HCT116 (cell line): ENCODE measurements at regions not wholly inside any gene's neighbourhood (a gene's known extent, or its start where the extent isn't known, plus 50 kb on each side); places are given as distances from the start of the nearest gene placed in this dataset.

ENCODE experiments used
- ATAC-seq: fragments of 200-7000 bp; cut with Tn5 transposase; 2 replicates; pipeline ENCODE4 v1.9.1; 2020; ENCODE audit warnings: mild to moderate bottlenecking, moderate library complexity
- BruUV-seq: library from RNA; stranded (reverse); fragments of 400-500 nt; replicated peaks from 2 replicates; lab custom pipeline; 2021; lab: Mats Ljungman, UMichigan
- CTCF ChIA-PET: fragments of 300-600 bp; sonication (Branson Sonifier 250); formaldehyde crosslinking; loops from one replicate; lab custom pipeline; 2021; ENCODE audit warnings: antibody characterized with exemption; lab: Charles Lee
- POLR2A ChIA-PET: fragments of 300-600, 350-600 bp; sonication (Branson Sonifier 250); formaldehyde crosslinking; loops from one replicate; lab custom pipeline; 2021; ENCODE audit warnings: antibody characterized with exemption; lab: Charles Lee
- RAD21 ChIA-PET, 2 experiments: fragments of 300-600 bp; sonication (Branson Sonifier 250); formaldehyde crosslinking; loops; one replicate each; lab custom pipeline; 2023; ENCODE audit warnings: low total read pairs in 2 of 2; ENCODE audit not compliant: uncharacterized antibody in 2 of 2, unreplicated experiment in 2 of 2, low non-redundant PET in 1 of 2; lab: Charles Lee
- DNase-seq: peaks from one replicate; pipeline ENCODE4 v3.0.0-alpha.2; 2010; ENCODE audit warnings: low read depth, low spot score
- H2AFZ ChIP-seq: fragments of 200-600 bp; shearing (Covaris generic), sonication (generic); 2 replicates; pipeline ENCODE4 v1.6.1; 2017; ENCODE audit warnings: low read depth, mixed run types, mixed read lengths, antibody characterized with exemption, low read length; ENCODE audit not compliant: poor library complexity, severe bottlenecking
- H3K27ac ChIP-seq: 2 replicates; pipeline ENCODE4 v1.5.1; 2012; ENCODE audit warnings: low read depth, low read length
- H3K27me3 ChIP-seq: fragments of 200-600 bp; sonication (generic); 2 replicates; pipeline ENCODE4 v1.6.1; 2016; ENCODE audit warnings: mixed run types, low read length, mixed read lengths; ENCODE audit not compliant: insufficient read depth
- H3K36me3 ChIP-seq, 2 experiments: fragments of 200-500 bp in 1 of 2; fragments of 200-600 bp in 1 of 2; sonication (Bioruptor generic) in 1 of 2; sonication (generic) in 1 of 2; 2 replicates each; pipeline versions ENCODE4 v1.5.1 to v1.6.1; 2014 to 2016; ENCODE audit warnings: low read length in 2 of 2, inconsistent platforms in 1 of 2, mixed read lengths in 1 of 2, mixed run types in 1 of 2; ENCODE audit not compliant: insufficient read depth in 2 of 2, control insufficient read depth in 1 of 2
- H3K4me1 ChIP-seq, 2 experiments: fragments of 200-600 bp in 1 of 2; sonication (generic) in 1 of 2; 2 replicates each; pipeline versions ENCODE4 v1.5.1 to v1.6.1; 2012 to 2017; ENCODE audit warnings: low read length in 2 of 2, inconsistent platforms in 1 of 2, mild to moderate bottlenecking in 1 of 2, mixed read lengths in 1 of 2, mixed run types in 1 of 2, moderate library complexity in 1 of 2; ENCODE audit not compliant: insufficient read depth in 2 of 2, control insufficient read depth in 1 of 2
- H3K4me2 ChIP-seq: fragments of 200-600 bp; sonication (generic); 2 replicates; pipeline ENCODE4 v1.6.1; 2017; ENCODE audit warnings: mixed run types, low read length, mixed read lengths
- H3K4me3 ChIP-seq, 2 experiments: fragments of 200-600 bp in 1 of 2; sonication (generic) in 1 of 2; replicated peaks in 1 of 2; 2 replicates each; pipeline ENCODE4 v1.5.1; 2011 to 2016; ENCODE audit warnings: low read length in 2 of 2, control low read depth in 1 of 2, low read depth in 1 of 2, mild to moderate bottlenecking in 1 of 2, mixed read lengths in 1 of 2, mixed run types in 1 of 2
- H3K79me2 ChIP-seq: fragments of 200-600 bp; sonication (generic); 2 replicates; pipeline ENCODE4 v1.6.1; 2017; ENCODE audit warnings: mild to moderate bottlenecking, mixed run types, low read length, moderate library complexity, mixed read lengths; ENCODE audit not compliant: insufficient read depth
- H3K9ac ChIP-seq: fragments of 200-600 bp; sonication (generic); 2 replicates; pipeline ENCODE4 v1.6.1; 2016; ENCODE audit warnings: low read length, mixed read lengths
- H3K9me2 ChIP-seq: fragments of 200-600 bp; sonication (generic), shearing (Covaris generic); 2 replicates; pipeline ENCODE4 v1.6.1; 2017; ENCODE audit warnings: mixed run types, mild to moderate bottlenecking, moderate library complexity; ENCODE audit not compliant: insufficient read depth
- H3K9me3 ChIP-seq, 2 experiments: fragments of 200-500 bp in 1 of 2; fragments of 200-600 bp in 1 of 2; sonication (Bioruptor generic) in 1 of 2; sonication (generic) in 1 of 2; 2 replicates each; pipeline ENCODE4 v1.6.1; 2014 to 2017; ENCODE audit warnings: low read length in 2 of 2, mixed read lengths in 2 of 2, inconsistent platforms in 1 of 2, low read depth in 1 of 2, mild to moderate bottlenecking in 1 of 2, mixed run types in 1 of 2, moderate library complexity in 1 of 2; ENCODE audit not compliant: control insufficient read depth in 1 of 2, insufficient read depth in 1 of 2
- H4K20me1 ChIP-seq: fragments of 200-600 bp; sonication (generic), shearing (Covaris generic); 2 replicates; pipeline ENCODE4 v1.6.1; 2017; ENCODE audit warnings: mixed run types, mild to moderate bottlenecking, moderate library complexity; ENCODE audit not compliant: insufficient read depth
- CBX3 ChIP-seq: IDR thresholded peaks from 2 replicates; pipeline ENCODE4 v1.6.1; 2012; ENCODE audit warnings: low read depth
- CEBPB ChIP-seq: IDR thresholded peaks from 2 replicates; pipeline ENCODE4 v1.6.1; 2012; ENCODE audit warnings: low read depth
- EGR1 ChIP-seq: IDR thresholded peaks from 2 replicates; pipeline ENCODE4 v1.6.1; 2012; ENCODE audit warnings: low read depth
- ELF1 ChIP-seq: IDR thresholded peaks from 2 replicates; pipeline ENCODE4 v1.6.1; 2012; ENCODE audit warnings: low read depth, borderline replicate concordance
- EZH2 ChIP-seq: fragments of 200-600 bp; sonication (generic); IDR thresholded peaks from 2 replicates; pipeline ENCODE4 v1.6.1; 2017; ENCODE audit warnings: antibody characterized with exemption, mixed run types
- EZH2phosphoT487 ChIP-seq: fragments of 200-600 bp; IDR thresholded peaks from 2 replicates; pipeline ENCODE4 v1.6.1; 2018; ENCODE audit warnings: antibody characterized with exemption, borderline replicate concordance
- FOSL1 ChIP-seq: IDR thresholded peaks from 2 replicates; pipeline ENCODE4 v1.6.1; 2012; ENCODE audit warnings: low read depth
- POLR2AphosphoS5 ChIP-seq: IDR thresholded peaks from 2 replicates; pipeline ENCODE4 v1.6.1; 2011; ENCODE audit warnings: mild to moderate bottlenecking, low read depth, low read length, moderate library complexity
- SP1 ChIP-seq: IDR thresholded peaks from 2 replicates; pipeline ENCODE4 v1.6.1; 2012; ENCODE audit warnings: low read depth
- SRF ChIP-seq: IDR thresholded peaks from 2 replicates; pipeline ENCODE4 v1.6.1; 2012; ENCODE audit warnings: low read depth
- TCF7L2 ChIP-seq: IDR thresholded peaks from 2 replicates; pipeline ENCODE4 v1.7.0; 2011; ENCODE audit warnings: borderline replicate concordance, inconsistent platforms; ENCODE audit not compliant: insufficient read depth, insufficient read length; ENCODE audit errors: extremely low read depth
- YY1 ChIP-seq: IDR thresholded peaks from 2 replicates; pipeline ENCODE4 v1.6.1; 2011; ENCODE audit warnings: low read length, low read depth, moderate library complexity, mild to moderate bottlenecking; ENCODE audit not compliant: insufficient replicate concordance; ENCODE audit errors: extremely low read depth
- ZFX ChIP-seq: fragments of 450-650 bp; IDR thresholded peaks from 2 replicates; pipeline ENCODE4 v1.6.1; 2017
- ZNF274 ChIP-seq: fragments of 200-500 bp; sonication (Bioruptor generic); IDR thresholded peaks from 2 replicates; pipeline ENCODE4 v1.6.1; 2014; ENCODE audit warnings: mild to moderate bottlenecking, low read depth, low read length, inconsistent platforms
- intact Hi-C: fragments of 100-400 bp; cut with micrococcal nuclease; formaldehyde crosslinking; loops from 2 replicates; pipeline ENCODE4 v1.10.0; 2022
- TF ChIP-seq, protein P1 (sequence below): IDR thresholded peaks from 2 replicates; pipeline ENCODE4 v1.6.1; 2012
- TF ChIP-seq, protein P2 (sequence below), 3 experiments: fragments of 200-600 bp in 1 of 3; sonication (generic) in 1 of 3; IDR thresholded peaks in 2 of 3; conservative IDR thresholded peaks in 1 of 3; 2 replicates each; pipeline ENCODE4 v1.5.1; 2012 to 2017; ENCODE audit warnings: low read depth in 2 of 3, low read length in 2 of 3, antibody characterized with exemption in 1 of 3, borderline replicate concordance in 1 of 3, control low read depth in 1 of 3, mild to moderate bottlenecking in 1 of 3, mixed read lengths in 1 of 3, mixed run types in 1 of 3, moderate library complexity in 1 of 3; ENCODE audit not compliant: insufficient read depth in 1 of 3
- TF ChIP-seq, protein P3 (sequence below): IDR thresholded peaks from 2 replicates; pipeline ENCODE4 v1.6.1; 2012; ENCODE audit warnings: low read depth

DNA sequence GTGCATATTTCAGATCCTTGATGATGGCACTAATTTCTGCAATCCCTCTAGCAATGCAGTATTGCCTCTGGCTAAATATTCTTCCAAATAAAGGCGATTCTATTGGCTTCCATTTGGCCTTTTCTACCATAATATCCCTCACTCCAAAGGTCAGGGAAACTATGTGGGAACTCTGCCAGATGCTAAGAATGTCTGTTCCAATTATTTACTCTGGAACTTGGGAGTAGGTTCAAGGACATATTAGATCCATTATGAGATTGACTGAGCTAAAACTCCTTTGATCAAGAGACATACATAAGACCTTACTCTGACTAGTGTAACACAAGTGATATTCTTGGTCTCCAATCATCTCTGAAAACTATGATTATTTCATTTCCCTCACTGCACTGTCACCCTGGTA, 674.5 kb upstream of the NECTIN3 start:
- H3K4me2 ChIP-seq, result no peak overlapping the region
- ChIA-PET RAD21 (no interaction called here), CTCF (no interaction called here), POLR2A (no interaction called here)
- H3K36me3 ChIP-seq, result no peaks in the 10 kb centered on the region
- no peaks in the 10 kb centered on the region for H4K20me1 ChIP-seq
- H3K27ac ChIP-seq, result no peak overlapping the region
- H3K4me3 ChIP-seq, result no peak overlapping the region
- no peak overlapping the region for H2AFZ ChIP-seq
- no peak for ATAC-seq
- peaks cover 0 to 2% of the 10 kb centered on the region in 2 experiments; a peak in 1 of 4 replicates for H3K4me1 ChIP-seq
- H3K9ac ChIP-seq, result no peak overlapping the region
- BruUV-seq, result no TSS peak
- intact Hi-C loops, result no loop called here
- TF ChIP-seq CBX3 (no peak), ELF1 (no peak), EZH2 (no peak), ZFX (no peak), EZH2phosphoT487 (no peak), EGR1 (no peak)
- TF ChIP-seq, protein P1, sequence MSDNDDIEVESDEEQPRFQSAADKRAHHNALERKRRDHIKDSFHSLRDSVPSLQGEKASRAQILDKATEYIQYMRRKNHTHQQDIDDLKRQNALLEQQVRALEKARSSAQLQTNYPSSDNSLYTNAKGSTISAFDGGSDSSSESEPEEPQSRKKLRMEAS, result no peak
- no peaks in the 10 kb centered on the region for H3K27me3 ChIP-seq
- no peaks in the 10 kb centered on the region for H3K9me2 ChIP-seq
- H3K9me3 ChIP-seq, result no peaks in the 10 kb centered on the region
- no peak for DNase-seq
- H3K79me2 ChIP-seq, result no peaks in the 10 kb centered on the region

DNA sequence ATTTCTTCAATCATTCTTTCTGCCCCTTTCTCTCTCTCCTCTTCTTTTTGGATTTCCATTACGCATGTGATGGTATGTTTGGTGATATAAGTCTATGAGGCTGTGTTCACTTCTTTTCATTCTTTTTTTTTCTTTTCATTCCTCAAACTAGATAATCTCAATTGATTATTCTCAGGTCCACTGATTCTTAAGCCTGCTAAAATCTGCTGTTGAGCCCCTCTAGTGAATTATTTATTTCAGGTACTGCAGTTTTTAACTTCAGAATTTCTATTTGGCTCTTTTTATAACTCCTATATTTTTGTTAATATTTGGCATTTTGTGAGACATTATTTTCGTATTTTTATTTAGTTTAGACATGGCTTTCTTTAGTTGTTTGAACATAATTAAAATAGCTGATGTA, 671.3 kb upstream of the NECTIN3 start:
- no peak overlapping the region for H3K4me3 ChIP-seq
- no peaks in the 10 kb centered on the region for H3K27me3 ChIP-seq
- intact Hi-C loops, result no loop called here
- ATAC-seq (no peak), DNase-seq (no peak)
- no peaks in the 10 kb centered on the region for H3K9me3 ChIP-seq
- peaks cover 0 to 2% of the 10 kb centered on the region in 2 experiments; a peak in 1 of 4 replicates for H3K4me1 ChIP-seq
- BruUV-seq, result no TSS peak
- no peaks in the 10 kb centered on the region for H3K36me3 ChIP-seq
- no peaks in the 10 kb centered on the region for H3K79me2 ChIP-seq
- H3K4me2 ChIP-seq, result no peak overlapping the region
- H3K27ac ChIP-seq, result no peak overlapping the region
- POLR2A ChIA-PET, result no interaction called here
- no peaks in the 10 kb centered on the region for H4K20me1 ChIP-seq
- no peaks in the 10 kb centered on the region for H3K9me2 ChIP-seq
- CTCF ChIA-PET, result no interaction called here
- no peak overlapping the region for H2AFZ ChIP-seq
- no peak overlapping the region for H3K9ac ChIP-seq
- RAD21 ChIA-PET, result no interaction called here
- TF ChIP-seq CEBPB, result no peak
- no peak for TF ChIP-seq CBX3
- TF ChIP-seq, protein P2, sequence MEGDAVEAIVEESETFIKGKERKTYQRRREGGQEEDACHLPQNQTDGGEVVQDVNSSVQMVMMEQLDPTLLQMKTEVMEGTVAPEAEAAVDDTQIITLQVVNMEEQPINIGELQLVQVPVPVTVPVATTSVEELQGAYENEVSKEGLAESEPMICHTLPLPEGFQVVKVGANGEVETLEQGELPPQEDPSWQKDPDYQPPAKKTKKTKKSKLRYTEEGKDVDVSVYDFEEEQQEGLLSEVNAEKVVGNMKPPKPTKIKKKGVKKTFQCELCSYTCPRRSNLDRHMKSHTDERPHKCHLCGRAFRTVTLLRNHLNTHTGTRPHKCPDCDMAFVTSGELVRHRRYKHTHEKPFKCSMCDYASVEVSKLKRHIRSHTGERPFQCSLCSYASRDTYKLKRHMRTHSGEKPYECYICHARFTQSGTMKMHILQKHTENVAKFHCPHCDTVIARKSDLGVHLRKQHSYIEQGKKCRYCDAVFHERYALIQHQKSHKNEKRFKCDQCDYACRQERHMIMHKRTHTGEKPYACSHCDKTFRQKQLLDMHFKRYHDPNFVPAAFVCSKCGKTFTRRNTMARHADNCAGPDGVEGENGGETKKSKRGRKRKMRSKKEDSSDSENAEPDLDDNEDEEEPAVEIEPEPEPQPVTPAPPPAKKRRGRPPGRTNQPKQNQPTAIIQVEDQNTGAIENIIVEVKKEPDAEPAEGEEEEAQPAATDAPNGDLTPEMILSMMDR (IDR thresholded peaks at IDR 0.05 in 2 of 3, conservative IDR thresholded peaks at IDR 0.05 in 1 of 3; ENCODE audit: borderline replicate concordance in 1 of 3, insufficient read depth in 1 of 3, low read depth in 2 of 3, low read length in 2 of 3), result no peak
- no peak for TF ChIP-seq POLR2AphosphoS5
- TF ChIP-seq SRF, result no peak
- TF ChIP-seq EZH2, result no peak
- no peak for TF ChIP-seq YY1
- TF ChIP-seq SP1, result no peak
- no peak for TF ChIP-seq FOSL1
- no peak for TF ChIP-seq TCF7L2
- TF ChIP-seq ZNF274, result no peak
- TF ChIP-seq EGR1, result no peak
- no peak for TF ChIP-seq EZH2phosphoT487
- TF ChIP-seq, protein P3, sequence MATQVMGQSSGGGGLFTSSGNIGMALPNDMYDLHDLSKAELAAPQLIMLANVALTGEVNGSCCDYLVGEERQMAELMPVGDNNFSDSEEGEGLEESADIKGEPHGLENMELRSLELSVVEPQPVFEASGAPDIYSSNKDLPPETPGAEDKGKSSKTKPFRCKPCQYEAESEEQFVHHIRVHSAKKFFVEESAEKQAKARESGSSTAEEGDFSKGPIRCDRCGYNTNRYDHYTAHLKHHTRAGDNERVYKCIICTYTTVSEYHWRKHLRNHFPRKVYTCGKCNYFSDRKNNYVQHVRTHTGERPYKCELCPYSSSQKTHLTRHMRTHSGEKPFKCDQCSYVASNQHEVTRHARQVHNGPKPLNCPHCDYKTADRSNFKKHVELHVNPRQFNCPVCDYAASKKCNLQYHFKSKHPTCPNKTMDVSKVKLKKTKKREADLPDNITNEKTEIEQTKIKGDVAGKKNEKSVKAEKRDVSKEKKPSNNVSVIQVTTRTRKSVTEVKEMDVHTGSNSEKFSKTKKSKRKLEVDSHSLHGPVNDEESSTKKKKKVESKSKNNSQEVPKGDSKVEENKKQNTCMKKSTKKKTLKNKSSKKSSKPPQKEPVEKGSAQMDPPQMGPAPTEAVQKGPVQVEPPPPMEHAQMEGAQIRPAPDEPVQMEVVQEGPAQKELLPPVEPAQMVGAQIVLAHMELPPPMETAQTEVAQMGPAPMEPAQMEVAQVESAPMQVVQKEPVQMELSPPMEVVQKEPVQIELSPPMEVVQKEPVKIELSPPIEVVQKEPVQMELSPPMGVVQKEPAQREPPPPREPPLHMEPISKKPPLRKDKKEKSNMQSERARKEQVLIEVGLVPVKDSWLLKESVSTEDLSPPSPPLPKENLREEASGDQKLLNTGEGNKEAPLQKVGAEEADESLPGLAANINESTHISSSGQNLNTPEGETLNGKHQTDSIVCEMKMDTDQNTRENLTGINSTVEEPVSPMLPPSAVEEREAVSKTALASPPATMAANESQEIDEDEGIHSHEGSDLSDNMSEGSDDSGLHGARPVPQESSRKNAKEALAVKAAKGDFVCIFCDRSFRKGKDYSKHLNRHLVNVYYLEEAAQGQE, result no peak
